WTC11 (cell line): ENCODE measurements at regions not wholly inside any gene's neighbourhood (a gene's known extent, or its start where the extent isn't known, plus 50 kb on each side); places are given as distances from the start of the nearest gene placed in this dataset.

ENCODE experiments used
- ATF3 ChIP-seq: sonication (generic); formaldehyde crosslinking; conservative IDR thresholded peaks from 2 replicates; pipeline ENCODE4 v1.8.1; 2022; ENCODE audit warnings: mild to moderate bottlenecking, missing genetic modification reagents
- IRF2 ChIP-seq: sonication (generic); formaldehyde crosslinking; IDR thresholded peaks from 2 replicates; pipeline ENCODE4 v1.8.0; 2022; ENCODE audit warnings: low read depth, missing genetic modification reagents, borderline replicate concordance
- MAX ChIP-seq: sonication (generic); formaldehyde crosslinking; IDR thresholded peaks from 2 replicates; pipeline ENCODE4 v1.8.0; 2022; ENCODE audit warnings: mild to moderate bottlenecking, missing genetic modification reagents
- USF2 ChIP-seq: sonication (generic); formaldehyde crosslinking; IDR thresholded peaks from 2 replicates; pipeline ENCODE4 v1.8.1; 2023; ENCODE audit warnings: mild to moderate bottlenecking, missing genetic modification reagents, moderate library complexity
- ZNF219 ChIP-seq: sonication (generic); formaldehyde crosslinking; IDR thresholded peaks from 2 replicates; pipeline ENCODE4 v1.8.0; 2023; ENCODE audit warnings: missing genetic modification reagents, mild to moderate bottlenecking, borderline replicate concordance

- TF ChIP-seq IRF2 (CRISPR knock-in tag) (no peak), ATF3 (CRISPR knock-in tag) (no peak), MAX (no peak), ZNF219 (CRISPR knock-in tag) (no peak), USF2 (no peak)
These were observed 92.8 kb upstream of the INSIG1 start for GRCh38 chr7:155204744-155205367.
